Tibial nerve (tissue), 4 donors: ENCODE measurements at regions not wholly inside any gene's neighbourhood (a gene's known extent, or its start where the extent isn't known, plus 50 kb on each side); places are given as distances from the start of the nearest gene placed in this dataset.
A peak's percentile ranks its signal among the peaks of the same experiment; 100 is the strongest.

Experiments used
- DNase-seq, 2 donors: peaks; one replicate each; pipeline ENCODE4 v3.0.0-alpha.2; 2019; ENCODE audit warnings: low spot score in 2 of 2
- H3K27ac ChIP-seq, 4 donors: fragments of 200-600 bp; sonication (generic) in 3 of 4; one replicate each; pipeline ENCODE4 v1.5.1; 2017 to 2019; ENCODE audit warnings: mild to moderate bottlenecking in 1 of 4
- H3K27me3 ChIP-seq, 2 donors: fragments of 200-600 bp; sonication (generic) in 1 of 2; one replicate each; pipeline versions ENCODE4 v1.5.1 to v1.6.0; 2017 to 2019
- H3K36me3 ChIP-seq, 3 donors: fragments of 200-600 bp; sonication (generic); one replicate each; pipeline ENCODE4 v1.5.1; 2018 to 2019
- H3K4me1 ChIP-seq, 4 donors: fragments of 200-600 bp; sonication (generic) in 3 of 4; one replicate each; pipeline ENCODE4 v1.5.1; 2017 to 2019
- H3K4me3 ChIP-seq, 4 donors: fragments of 200-600 bp; sonication (generic) in 3 of 4; one replicate each; pipeline ENCODE4 v1.5.1; 2017 to 2019; ENCODE audit warnings: mild to moderate bottlenecking in 1 of 4, moderate library complexity in 1 of 4
- H3K9me3 ChIP-seq, 4 donors: fragments of 200-600 bp; sonication (generic) in 3 of 4; one replicate each; pipeline ENCODE4 v1.5.1; 2017 to 2019
- EP300 ChIP-seq, 2 donors: sonication (generic); formaldehyde crosslinking; IDR thresholded peaks; one replicate each; pipeline ENCODE4 v1.6.1; 2017; ENCODE audit warnings: antibody characterized with exemption in 2 of 2, mild to moderate bottlenecking in 1 of 2
- POLR2A ChIP-seq, 2 donors: fragments of 450-650 bp; IDR thresholded peaks; one replicate each; pipeline ENCODE4 v1.6.1; 2017; ENCODE audit warnings: antibody characterized with exemption in 2 of 2, mild to moderate bottlenecking in 2 of 2, moderate library complexity in 2 of 2
- WGBS, 2 donors: methylation state at CpG; one replicate each; pipeline ENCODE4 v1.1.5; 2018; 5-methylcytosine and 5-hydroxymethylcytosine counted together
- TF ChIP-seq, protein P1 (sequence below), 5 experiments: fragments of 200-600 bp in 3 of 5; fragments of 450-650 bp in 2 of 5; sonication (generic) in 3 of 5; IDR thresholded peaks; one replicate each; pipeline ENCODE4 v1.5.1; 2016 to 2019; ENCODE audit warnings: antibody characterized with exemption in 5 of 5, mild to moderate bottlenecking in 3 of 5, moderate library complexity in 2 of 5

DNA sequence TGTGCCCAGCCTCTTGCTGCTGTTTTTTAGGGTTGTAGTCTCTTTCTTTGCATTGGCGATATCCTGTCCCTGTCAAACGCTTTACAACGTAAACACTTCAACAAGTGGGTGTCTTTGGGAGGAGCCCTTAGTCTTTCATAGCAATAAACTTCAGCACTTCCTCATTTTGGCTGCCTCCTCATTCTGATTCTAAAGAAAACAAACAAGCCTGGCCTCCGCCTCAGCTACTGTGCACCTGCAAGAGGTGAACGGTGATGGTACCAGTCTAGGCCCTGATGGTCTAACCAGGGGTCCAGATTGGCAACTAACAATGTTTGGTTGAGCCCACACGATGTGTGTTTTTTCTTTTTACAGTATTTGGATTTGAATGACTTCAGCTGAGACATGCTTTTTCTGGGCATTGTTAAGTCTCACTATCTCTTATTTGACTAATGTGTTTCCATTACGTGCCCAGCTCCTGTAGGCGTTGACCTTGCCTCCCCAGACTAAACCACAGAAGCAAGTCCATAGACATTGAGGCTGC, 53.2 kb upstream of the CUL3 start:
- peak overlapping the region in 1 of 4 donors; percentile 36 for H3K27ac ChIP-seq
- H3K4me1 ChIP-seq: no peaks in the 10 kb centered on the region
- TF ChIP-seq EP300 (IDR thresholded peaks at IDR 0.05) (no peak), POLR2A (IDR thresholded peaks at IDR 0.05) (no peak)
- TF ChIP-seq, protein P1, sequence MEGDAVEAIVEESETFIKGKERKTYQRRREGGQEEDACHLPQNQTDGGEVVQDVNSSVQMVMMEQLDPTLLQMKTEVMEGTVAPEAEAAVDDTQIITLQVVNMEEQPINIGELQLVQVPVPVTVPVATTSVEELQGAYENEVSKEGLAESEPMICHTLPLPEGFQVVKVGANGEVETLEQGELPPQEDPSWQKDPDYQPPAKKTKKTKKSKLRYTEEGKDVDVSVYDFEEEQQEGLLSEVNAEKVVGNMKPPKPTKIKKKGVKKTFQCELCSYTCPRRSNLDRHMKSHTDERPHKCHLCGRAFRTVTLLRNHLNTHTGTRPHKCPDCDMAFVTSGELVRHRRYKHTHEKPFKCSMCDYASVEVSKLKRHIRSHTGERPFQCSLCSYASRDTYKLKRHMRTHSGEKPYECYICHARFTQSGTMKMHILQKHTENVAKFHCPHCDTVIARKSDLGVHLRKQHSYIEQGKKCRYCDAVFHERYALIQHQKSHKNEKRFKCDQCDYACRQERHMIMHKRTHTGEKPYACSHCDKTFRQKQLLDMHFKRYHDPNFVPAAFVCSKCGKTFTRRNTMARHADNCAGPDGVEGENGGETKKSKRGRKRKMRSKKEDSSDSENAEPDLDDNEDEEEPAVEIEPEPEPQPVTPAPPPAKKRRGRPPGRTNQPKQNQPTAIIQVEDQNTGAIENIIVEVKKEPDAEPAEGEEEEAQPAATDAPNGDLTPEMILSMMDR (IDR thresholded peaks at IDR 0.05): no peak
- no peak for DNase-seq
- H3K4me3 ChIP-seq: no peak overlapping the region
- WGBS, 2 donors: 52 to 62% methylated on average over 8 of the region's 8 CpGs
- H3K27me3 ChIP-seq: no peaks in the 10 kb centered on the region
- no peaks in the 10 kb centered on the region for H3K36me3 ChIP-seq
- H3K9me3 ChIP-seq: no peaks in the 10 kb centered on the region
